AG20443 (cell line): ENCODE measurements at regions not wholly inside any gene's neighbourhood (a gene's known extent, or its start where the extent isn't known, plus 50 kb on each side); places are given as distances from the start of the nearest gene placed in this dataset.
"Not testable (repeated sequence)": the region's sequence is repeated elsewhere in the genome, so short reads cannot be mapped to it uniquely, and the experiment has no call there.

Experiments used
- DNase-seq: peaks from one replicate; pipeline ENCODE4 v3.0.0; 2012; ENCODE audit warnings: low spot score, mixed read lengths

- DNase-seq = no peak
Measured at GRCh38 chr3:166818464-166818863, 561.6 kb downstream of the ZBBX start.

- DNase-seq = not testable (repeated sequence)
Measured at GRCh38 chr3:166817269-166817668, 562.8 kb downstream of the ZBBX start.

GRCh38 chr3:166810741-166811445, 569.2 kb downstream of the ZBBX start:
- DNase-seq = no peak

GRCh38 chr3:166809520-166809919, 570.6 kb downstream of the ZBBX start:
- DNase-seq = no peak

GRCh38 chr3:166788936-166789335, 591.2 kb downstream of the ZBBX start:
- DNase-seq = no peak

- no peak for DNase-seq
Measured at GRCh38 chr3:166785876-166786275, 594.2 kb downstream of the ZBBX start.

GRCh38 chr3:166783206-166783605, 596.9 kb downstream of the ZBBX start:
- DNase-seq = no peak

- no peak for DNase-seq
Measured at GRCh38 chr3:166764698-166765318, 615.3 kb downstream of the ZBBX start.

GRCh38 chr3:166759736-166760513, 620.2 kb downstream of the ZBBX start:
- no peak for DNase-seq

GRCh38 chr3:166752214-166752613, 627.9 kb downstream of the ZBBX start:
- DNase-seq = no peak

GRCh38 chr3:166743481-166744134, 636.5 kb downstream of the ZBBX start:
- no peak for DNase-seq

- DNase-seq = no peak
Measured at GRCh38 chr3:166734734-166735133, 645.4 kb downstream of the ZBBX start.

- DNase-seq = no peak
Measured at GRCh38 chr3:166731701-166732100, 648.4 kb downstream of the ZBBX start.

GRCh38 chr3:166721466-166721865, 658.6 kb downstream of the ZBBX start:
- DNase-seq = no peak

- DNase-seq = no peak
Measured at GRCh38 chr3:166714206-166714605, 665.9 kb downstream of the ZBBX start.

GRCh38 chr3:166713787-166714186, 666.3 kb downstream of the ZBBX start:
- no peak for DNase-seq

- no peak for DNase-seq
Measured at GRCh38 chr3:166706094-166706493, 674.0 kb downstream of the ZBBX start.

GRCh38 chr3:166697495-166697894, 682.6 kb downstream of the ZBBX start:
- DNase-seq = no peak

GRCh38 chr3:166696103-166696502, 684.0 kb downstream of the ZBBX start:
- DNase-seq = no peak

- DNase-seq = no peak
Measured at GRCh38 chr3:166688665-166689064, 691.4 kb downstream of the ZBBX start.

GRCh38 chr3:166685246-166685645, 694.9 kb downstream of the ZBBX start:
- no peak for DNase-seq

- not testable (repeated sequence) for DNase-seq
Measured at GRCh38 chr3:166684077-166684476, 696.0 kb downstream of the ZBBX start.

GRCh38 chr3:166669781-166670180, 710.3 kb downstream of the ZBBX start:
- no peak for DNase-seq
